ENCODE measurements at regions not wholly inside any gene's neighbourhood (a gene's known extent, or its start where the extent isn't known, plus 50 kb on each side); places are given as distances from the start of the nearest gene placed in this dataset.

DNA sequence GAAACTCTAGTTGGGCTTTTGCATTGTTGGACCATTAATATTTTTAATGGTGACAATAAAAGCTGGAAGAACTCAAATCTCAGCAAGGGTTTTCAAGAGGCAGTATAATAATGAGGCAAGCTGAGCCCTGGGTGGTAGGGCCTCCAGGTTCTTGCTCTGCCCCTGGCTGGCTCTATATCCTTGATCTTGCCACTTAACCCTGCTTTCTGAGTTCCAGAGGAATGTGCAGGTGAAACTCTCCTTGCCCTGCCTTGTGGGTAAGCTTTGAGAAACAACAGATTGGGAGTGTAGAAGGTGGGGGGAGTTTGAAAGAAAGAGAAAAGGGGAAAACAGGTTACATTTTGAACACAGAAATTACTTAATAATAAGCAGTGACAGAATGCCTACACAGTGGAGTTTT, 103.3 kb upstream of the MAP4K3 start:
- DNase-seq, result no peak

DNA sequence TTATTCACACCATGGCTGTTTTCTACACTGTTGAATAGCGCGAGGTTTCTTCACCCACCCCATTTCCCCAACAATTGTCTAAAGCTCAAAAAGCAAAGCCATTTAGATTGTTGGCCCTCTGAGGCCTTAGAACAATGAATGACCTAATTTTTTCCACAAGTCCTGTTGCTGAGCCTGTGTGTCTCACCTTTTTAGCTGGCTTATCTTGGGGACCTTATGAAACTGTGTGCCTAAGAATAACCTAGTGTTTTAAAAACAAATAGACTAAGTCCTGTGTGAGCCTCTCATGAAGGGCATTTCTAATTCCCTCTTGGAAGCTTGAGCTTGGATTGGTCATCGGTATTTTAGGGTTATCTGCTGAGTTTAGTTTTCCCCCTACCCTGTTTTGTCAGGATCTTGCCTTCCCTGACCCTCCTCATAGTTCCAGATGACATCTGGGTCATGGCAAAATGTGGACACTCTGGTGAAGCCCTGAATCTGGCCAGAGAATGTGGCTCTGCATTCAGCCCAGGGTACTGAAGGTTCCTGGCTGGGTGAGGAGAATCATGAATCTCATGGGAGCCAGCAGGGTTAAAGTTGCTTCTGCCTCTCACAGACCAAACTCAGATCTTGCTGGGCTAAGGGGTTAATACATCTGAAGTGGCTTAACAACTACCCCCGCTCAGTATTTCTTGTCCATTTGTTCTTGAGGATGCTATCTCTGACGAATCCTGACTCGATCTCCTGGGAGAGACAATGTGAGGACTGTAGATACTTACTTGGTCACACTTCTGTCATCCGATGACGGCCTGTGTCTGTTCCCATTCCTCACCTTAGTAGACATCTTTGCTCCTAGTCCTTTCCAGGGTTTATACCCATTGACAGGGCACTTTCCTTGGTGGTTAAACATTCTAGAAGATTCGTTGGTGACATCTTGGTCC, 104.2 kb upstream of the MAP4K3 start:
- DNase-seq, result no peak

DNA sequence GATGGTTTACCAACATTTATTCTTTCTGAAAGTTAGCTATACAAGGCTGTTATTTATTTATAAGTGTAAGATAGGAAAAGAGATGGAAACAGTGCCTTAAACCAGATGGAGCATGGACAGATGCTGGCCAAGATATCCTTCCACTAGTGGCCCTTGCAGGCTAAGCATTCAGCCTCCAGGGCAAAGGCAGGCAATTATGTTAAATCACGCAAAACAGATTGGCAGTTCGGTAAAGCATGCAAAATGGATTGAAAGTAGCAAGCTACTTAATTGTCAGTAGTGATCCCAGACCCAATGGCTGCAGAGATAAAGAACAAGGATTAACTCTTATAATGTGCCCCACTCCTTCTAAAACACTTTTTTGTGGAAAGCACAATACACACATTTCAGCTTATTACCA, 105.4 kb upstream of the MAP4K3 start:
- no peak for DNase-seq

DNA sequence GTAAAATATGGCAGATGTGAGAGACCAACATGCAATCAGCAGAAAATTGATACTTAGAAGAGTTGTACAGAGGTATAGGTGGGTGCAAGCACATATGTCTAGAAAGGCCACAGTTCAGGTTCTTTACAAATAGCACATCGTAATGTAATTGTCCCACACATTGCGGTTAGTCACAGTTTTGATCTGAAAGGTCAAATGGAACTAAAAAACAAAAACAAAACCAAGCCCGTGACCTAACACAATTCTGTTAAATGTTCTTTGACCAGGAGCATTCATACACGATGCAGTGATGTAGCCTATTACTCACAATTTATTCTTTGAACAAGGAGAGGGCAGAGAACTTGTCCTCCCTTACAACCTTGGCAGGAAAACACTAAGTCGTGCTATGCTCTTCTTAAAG, 108.9 kb upstream of the MAP4K3 start:
- DNase-seq, result no peak

DNA sequence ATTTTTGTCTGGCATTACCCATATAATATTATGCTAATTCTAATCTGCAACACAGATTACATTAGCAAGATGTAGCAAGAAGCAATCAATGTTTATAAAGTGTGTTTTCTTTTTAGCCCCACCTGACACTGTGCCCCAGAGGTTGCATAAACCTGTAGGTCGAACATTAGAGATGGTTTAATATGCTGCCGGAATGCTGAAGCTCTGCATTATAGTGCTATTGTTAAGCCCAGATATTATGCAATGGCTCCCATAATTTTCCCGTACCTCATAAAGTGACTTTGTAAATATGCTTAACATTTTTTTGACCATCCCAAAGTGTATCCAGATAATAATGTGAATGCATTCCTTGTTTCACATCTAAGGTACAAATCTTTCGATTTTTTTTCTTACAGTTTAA, 109.3 kb upstream of the MAP4K3 start:
- no peak for DNase-seq

DNA sequence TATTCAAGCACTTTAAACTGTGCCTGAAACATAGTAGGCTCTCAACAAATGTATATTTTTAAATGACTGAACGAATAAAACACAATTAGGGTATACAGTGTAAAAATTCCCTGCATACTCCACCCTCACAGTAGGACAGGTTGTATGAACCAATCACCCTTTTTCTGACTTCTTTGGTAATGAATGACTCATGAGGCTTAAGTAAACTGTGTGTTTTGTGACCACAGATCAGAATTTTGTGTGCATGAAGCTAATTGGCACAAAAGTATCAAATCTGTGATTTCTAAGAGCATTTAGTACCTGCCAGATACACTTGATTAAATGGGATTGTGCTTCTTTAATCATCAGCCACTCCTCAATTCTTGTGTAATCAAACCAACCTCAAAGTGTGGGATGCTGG, 109.9 kb upstream of the MAP4K3 start:
- DNase-seq, result no peak

DNA sequence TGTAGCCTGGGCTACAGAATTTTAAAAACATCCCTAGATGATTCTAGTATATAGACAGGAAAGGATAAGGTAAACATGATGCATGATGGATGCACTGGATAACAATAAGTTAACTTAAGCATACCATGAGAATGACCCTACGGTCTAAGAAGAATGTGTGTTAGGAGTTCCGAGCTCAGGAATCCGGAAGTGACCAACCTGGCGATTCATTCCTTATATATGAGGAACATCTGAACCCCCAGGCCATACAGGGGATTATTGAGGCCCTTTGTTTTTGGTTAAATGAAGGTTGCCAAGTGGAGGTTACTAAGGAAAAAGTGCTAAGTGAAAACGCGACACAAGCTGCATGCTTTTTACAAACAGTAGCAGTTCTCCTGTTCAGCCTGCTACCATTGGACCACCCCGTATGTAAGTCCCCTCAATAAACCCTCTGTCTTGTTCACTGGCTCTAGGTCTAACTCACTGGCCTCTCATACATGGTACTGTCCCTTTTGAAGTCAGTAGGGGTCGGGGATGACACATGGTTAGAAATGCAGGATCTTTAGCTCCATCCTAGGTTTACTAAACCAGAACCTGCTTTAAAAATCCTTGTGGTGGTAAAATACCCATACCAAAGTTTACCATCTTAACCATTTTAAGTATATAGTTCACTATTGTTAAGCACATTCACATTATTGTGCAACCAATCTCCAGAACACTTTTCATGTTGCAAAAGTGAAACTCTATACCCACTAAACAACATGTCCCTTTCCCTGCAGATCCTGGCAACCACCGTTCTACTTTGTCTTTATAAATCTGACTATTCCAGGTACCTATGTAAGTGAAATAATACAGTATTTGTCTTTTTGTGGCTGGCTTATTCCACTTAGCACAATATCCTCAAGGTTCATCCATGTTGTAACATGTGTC, 111.0 kb upstream of the MAP4K3 start:
- no peak for DNase-seq

DNA sequence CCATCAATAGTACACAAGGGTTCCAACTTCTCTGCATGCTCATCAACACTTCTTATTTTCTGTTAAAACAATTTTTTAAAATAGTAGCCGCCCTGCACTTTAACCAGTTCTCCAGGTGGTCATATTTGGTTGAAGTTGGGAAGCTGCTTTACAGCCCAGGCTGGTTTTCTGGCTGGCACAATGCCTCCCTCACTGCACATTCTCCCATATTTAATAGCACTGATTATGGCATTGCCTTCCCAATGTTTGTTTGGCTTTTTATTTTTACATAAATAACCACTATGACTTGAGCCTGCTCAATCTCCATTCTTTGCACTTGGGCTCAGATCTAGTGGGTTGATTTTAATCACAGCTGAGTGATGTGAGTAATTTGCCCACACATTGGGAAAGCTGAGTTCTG, 111.9 kb upstream of the MAP4K3 start:
- DNase-seq, result no peak

DNA sequence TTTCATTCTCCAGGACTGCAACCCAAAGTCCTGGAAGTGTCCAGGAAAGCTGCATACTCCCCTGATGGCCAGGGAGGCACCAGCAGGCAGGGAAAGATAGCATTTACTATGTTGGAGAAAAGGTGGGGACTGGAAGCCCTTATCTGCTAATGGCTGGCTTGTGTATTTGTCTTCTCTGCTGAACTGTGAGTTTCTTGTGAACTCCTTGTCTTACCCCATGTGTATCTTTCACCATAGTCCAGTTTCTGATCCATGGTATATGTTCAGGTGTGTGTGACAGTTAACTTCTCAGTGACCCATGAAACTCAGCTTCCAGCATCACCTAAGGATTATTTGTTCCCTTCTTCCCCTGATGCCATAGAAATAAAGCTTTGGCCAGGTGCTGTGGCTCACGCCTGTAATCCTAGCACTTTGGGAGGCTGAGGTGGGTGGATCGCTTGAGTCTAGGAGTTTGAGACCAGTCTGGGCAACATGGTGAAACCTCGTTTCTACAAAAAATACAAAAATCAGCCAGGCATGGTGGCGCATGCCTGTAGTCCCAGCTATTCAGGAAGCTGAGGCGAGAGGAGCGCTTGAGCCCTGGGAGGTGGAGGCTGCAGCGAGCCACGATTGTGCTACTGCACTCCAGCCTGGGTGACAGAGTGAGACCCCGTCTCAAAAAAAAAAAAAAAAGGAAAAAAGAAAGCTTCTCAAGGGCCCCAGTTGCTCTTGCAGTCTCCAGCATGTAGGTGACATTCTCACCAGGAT, 112.8 kb upstream of the MAP4K3 start:
- DNase-seq, result no peak

DNA sequence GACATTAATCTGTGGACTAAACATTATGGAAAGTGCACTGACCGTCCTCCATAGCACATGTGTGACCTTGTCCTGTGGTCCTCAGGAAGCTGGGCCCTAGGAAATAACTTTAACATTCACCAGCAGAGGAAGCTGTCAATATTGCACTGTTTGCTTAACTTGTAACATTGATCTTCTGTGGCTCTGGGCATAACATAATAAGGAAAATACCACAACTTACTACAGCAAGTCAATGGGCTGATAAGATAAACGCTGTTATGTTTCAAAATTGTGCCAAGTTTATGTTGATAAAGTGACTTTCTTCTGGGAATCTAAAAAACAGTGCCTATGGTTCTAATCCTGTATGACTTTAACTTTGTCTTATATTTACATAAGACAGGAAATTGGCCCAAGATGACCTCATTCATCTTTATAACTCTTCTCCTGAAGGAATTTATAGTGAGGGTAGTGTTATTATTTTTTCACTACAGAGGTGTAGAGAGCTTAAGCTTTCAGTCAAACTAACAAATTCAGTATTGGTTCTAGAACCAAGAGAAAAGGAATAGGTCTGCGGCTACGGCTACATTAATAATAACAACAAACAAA, 113.7 kb upstream of the MAP4K3 start:
- DNase-seq, result no peak

DNA sequence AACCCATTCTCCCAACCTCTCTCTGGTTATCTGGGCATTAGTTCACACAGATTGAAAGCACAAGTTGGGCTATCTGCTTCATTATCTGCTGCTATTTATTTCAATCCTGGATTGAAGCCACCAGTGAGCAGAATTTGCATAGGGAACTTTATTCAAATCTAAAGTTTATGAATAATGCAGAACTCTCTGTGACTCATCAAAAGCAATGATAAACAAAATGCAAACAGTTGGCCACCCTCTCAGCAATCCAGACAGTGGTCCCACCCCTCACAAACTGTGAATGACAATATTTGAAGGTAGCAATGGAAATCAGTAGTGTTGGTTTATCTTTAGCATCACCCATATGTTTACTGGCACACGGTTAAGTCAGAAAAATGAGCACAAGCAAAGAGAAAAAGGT, 106.8 kb upstream of the TMEM178A start:
- no peak for DNase-seq

DNA sequence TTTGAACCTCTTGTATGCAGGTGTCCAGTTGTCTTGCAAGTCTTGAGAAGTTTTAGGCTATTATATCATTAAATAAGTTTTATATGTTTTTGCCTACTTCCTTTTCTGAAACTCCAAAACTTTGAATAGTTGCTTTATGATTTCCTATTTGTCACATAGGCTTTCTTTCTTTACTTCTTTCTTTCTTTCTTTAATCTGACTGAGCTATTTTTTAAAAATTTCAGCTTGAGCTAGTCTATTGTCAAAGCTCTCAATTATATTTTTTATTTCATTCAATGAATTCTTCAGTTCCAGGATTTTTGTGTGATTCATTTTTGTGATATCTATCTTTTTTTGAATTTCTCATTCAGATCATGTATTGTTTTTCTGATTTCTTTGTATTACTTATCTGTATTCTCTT, 102.1 kb upstream of the TMEM178A start:
- DNase-seq, result no peak

DNA sequence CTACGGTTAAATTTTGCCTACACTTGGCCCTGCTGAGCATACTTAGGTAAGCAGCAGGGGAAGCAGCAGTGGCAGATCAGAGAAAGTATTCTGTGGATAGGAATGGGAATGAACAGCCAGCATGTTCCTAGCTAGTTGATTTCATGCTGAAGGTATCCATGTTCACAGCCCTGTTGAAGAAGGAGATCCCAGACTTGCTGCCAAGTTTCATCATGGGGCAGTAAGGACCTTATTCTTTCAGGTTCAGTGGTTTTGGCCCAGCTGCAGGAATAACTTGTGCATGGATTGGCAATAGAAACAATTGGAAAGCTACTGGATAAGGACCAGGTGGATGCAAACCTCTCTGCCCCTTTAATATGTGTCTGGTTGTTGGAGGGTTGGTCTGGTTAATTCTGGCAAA, 98.2 kb upstream of the TMEM178A start:
- no peak for DNase-seq

DNA sequence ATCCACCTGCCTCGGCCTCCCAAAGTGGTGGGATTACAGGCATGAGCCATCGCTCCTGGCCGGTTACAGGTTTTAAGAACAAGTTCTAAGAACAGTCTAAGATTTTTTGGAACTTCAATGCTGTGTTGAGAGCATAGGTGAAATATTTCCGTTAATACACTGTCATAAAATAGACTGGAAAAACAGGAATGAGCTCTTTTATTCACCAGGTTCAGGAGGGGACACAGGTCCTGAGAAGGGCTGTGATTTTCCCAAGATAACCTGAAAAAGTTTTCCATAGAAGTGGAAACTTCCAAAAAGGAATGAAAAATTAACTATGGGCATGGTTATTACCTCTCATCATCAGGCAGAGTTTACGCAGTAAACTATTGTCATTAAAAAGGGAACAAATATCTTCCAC, 97.6 kb upstream of the TMEM178A start:
- DNase-seq, result no peak

DNA sequence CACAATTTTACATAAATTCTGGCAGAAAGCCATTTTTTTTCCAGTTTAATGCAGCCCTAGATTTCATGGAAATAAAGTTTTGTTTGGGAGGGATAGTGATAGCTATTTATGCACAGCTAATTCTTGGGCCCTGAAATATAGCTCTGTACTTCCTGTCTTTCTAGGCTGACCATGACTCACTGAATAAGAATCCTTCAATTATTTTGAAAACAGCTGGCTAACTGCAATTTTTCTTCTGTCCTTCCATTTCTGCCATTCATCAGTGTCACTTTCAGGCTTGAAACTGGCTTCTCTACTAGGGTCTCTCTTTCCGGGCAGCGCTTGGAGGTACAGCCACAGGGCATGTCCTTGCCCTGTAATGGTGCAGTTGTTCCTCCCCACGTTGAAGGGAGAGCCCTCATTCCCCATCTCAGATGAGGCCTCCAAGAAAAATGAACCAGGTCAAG, 97.1 kb upstream of the TMEM178A start:
- no peak for DNase-seq

DNA sequence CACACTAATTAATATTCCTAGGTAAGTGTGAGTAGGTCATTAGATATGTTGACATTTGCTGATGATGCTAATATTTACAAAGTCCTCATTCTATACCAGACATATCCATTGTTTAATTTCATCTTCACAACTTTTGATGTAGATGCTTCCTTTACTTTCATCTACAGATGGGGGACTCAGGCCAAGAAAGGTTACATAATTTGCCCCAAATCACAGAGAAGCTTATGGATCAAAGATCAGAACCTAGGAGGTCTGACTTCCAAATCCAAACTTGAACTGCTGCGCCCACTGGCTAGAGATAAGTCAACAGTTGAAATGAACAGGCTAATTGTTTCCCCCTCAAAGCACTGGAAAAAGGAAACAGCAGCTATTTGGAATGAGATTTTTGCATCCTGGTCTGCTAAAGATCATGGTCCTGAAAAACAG, 95.6 kb upstream of the TMEM178A start:
- DNase-seq, result no peak

DNA sequence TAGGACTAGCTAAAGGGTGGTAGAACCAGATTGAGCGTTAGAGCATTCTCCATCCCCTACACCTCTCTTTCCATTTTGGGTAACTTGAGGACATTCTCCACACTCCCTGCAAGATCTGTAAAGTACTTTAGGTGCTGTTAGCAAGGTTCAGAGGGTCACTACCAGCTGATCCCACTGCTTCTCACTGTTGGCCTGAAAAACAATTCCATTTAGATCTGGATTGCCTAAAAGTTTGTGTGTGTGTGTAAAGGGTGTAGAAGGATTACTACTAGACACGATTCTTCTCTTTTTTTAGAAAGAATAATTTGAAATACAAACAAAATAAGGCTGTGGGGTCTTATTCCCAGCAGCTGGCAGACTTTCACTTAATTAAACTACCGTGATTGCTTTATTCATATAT, 95.1 kb upstream of the TMEM178A start:
- DNase-seq, result no peak

DNA sequence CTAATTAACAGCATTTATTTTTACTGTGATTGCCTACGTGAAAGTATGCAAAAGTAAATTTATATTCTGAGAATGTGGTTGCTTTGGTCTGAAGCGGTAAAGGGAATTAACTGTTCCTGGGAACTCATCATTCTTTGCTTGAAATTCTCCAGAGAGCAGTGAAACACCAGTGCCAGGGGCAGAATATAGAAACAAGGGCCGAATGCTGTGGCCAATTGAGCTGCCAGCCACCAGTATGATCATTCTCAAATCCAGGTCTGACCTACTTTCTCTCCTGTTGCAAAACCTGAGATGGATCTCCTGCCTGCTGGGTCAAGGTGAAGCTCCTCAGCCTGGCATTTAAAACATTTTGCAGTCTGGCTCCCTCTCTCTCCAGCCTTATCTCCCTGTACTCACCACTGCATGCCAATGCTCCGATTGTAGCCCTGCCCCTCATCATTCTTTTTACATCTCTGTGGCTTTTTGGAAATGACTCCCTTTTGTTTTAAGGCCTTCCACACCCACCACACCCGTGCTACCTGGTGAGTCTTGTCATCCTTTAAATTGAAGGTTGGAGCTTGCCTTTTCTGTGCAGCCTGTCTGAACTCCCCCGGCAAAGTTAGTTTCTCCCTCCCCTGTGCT, 94.5 kb upstream of the TMEM178A start:
- DNase-seq, result peak; percentile 55 to 87

DNA sequence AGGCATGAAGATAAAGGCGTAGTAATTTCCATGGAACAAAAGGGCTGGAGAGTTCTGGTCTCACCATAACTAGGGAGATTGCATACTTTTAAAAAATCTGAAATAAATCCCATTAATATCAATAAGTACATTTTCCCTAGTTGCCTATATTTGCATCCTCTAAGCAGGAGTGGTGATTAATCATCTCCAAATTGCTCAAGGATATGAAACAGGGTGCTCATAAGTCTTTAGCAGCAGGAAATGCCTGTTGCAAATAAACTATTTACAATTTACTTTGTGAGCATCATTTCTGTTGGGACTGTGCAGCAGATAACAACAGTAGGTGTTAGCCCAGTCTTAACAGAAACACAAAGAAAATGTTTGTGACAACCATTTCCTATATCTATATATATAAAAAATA, 92.4 kb upstream of the TMEM178A start:
- DNase-seq, result no peak

DNA sequence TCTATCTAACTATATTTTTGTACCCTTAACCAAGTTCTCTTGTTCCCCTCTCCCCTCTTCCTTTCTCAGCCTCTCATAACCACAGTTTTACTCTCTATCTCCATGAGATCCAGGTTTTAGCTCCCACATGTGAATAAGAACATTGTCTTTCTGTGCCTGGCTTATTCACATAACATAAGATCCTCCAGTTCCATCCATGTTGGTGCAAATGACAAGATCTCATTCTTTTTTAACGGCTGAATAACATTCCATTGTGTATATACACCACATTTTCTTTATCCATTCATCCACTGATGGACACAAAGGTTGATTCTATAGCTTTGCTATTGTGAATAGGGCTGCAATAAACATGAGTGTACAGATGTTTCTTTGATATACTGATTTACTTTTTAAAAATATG, 83.9 kb upstream of the TMEM178A start:
- no peak for DNase-seq

DNA sequence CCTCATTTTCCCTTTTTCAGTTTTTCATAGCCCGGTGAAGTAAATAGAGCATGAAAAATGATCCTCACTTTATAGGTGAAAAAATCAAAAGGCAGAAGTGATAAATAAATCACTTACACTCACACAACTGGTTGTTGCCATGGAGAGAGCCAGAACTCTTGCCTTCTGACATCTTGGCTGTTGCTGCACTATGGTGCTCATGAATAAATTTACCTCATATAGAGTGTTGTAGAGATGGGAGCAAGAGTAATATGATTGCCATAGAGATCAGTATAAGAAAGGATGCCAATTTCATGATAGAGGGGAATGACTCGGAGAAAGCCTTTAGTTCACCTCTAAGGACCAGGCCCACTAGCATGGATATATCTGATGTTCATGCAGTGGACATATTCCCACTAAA, 82.5 kb upstream of the TMEM178A start:
- no peak for DNase-seq

DNA sequence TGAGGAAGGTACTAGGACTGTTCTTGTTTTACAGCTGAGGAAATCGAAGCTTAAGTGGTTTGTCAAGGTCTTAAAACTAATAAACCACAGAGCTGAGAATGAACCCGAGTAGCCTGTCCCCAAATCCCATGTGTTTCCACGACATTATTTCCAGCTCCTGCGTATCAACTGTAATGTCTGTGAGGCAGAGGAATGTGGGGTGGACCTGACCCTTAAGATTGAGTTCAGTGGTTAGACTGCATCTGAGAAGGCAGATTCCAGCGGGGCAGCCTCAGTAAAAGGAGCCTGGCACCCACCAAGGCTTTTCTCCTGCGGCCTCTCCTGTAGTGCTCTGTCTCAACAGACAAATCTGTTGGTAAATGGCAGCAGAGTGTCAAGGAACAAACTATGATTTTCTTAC, 81.9 kb upstream of the TMEM178A start:
- DNase-seq, result no peak

All from cerebellar nuclear complex (tissue), 1 donor.